ENCODE measurements at regions not wholly inside any gene's neighbourhood (a gene's known extent, or its start where the extent isn't known, plus 50 kb on each side); places are given as distances from the start of the nearest gene placed in this dataset.

- TF ChIP-seq CTCF (IDR thresholded peaks at IDR 0.05; ENCODE audit: low read depth, low read length): no peak
- Histone ChIP-seq H3K36me3 (no peaks in the 10 kb centered on the region), H3K4me3 (no peak overlapping the region), H3K9me3 (ENCODE audit: low read depth) (no peaks in the 10 kb centered on the region), H3K27ac (no peak overlapping the region), H3K27me3 (no peaks in the 10 kb centered on the region), H3K4me1 (ENCODE audit: low read depth) (no peaks in the 10 kb centered on the region)
- DNase-seq (ENCODE audit: low read depth in 1 of 2, low spot score in 1 of 2): no peak
Observed at GRCh38 chr20:21967481-21967880, 262.0 kb downstream of the PAX1 start.

- Histone ChIP-seq H3K9me3 (ENCODE audit: low read depth) (no peaks in the 10 kb centered on the region), H3K4me3 (no peak overlapping the region), H3K36me3 (no peaks in the 10 kb centered on the region), H3K4me1 (ENCODE audit: low read depth) (no peaks in the 10 kb centered on the region), H3K27ac (no peak overlapping the region), H3K27me3 (no peaks in the 10 kb centered on the region)
- no peak for DNase-seq (ENCODE audit: low read depth in 1 of 2, low spot score in 1 of 2)
- TF ChIP-seq CTCF (IDR thresholded peaks at IDR 0.05; ENCODE audit: low read depth, low read length): no peak
Observed at GRCh38 chr20:21956591-21956990, 251.1 kb downstream of the PAX1 start.

GRCh38 chr20:21947406-21947805, 241.9 kb downstream of the PAX1 start:
- no peak for TF ChIP-seq CTCF (IDR thresholded peaks at IDR 0.05; ENCODE audit: low read depth, low read length)
- Histone ChIP-seq H3K4me3 (no peak overlapping the region), H3K27ac (no peak overlapping the region), H3K36me3 (no peaks in the 10 kb centered on the region), H3K4me1 (ENCODE audit: low read depth) (no peaks in the 10 kb centered on the region), H3K27me3 (no peaks in the 10 kb centered on the region), H3K9me3 (ENCODE audit: low read depth) (no peaks in the 10 kb centered on the region)
- DNase-seq (ENCODE audit: low read depth in 1 of 2, low spot score in 1 of 2): no peak

- Histone ChIP-seq H3K4me1 (ENCODE audit: low read depth) (no peaks in the 10 kb centered on the region), H3K36me3 (no peaks in the 10 kb centered on the region), H3K4me3 (no peak overlapping the region), H3K27ac (no peak overlapping the region), H3K9me3 (ENCODE audit: low read depth) (no peaks in the 10 kb centered on the region), H3K27me3 (no peaks in the 10 kb centered on the region)
- DNase-seq (ENCODE audit: low read depth in 1 of 2, low spot score in 1 of 2): no peak
- TF ChIP-seq CTCF (IDR thresholded peaks at IDR 0.05; ENCODE audit: low read depth, low read length): no peak
Observed at GRCh38 chr20:21944227-21944626, 238.8 kb downstream of the PAX1 start.

- TF ChIP-seq CTCF (IDR thresholded peaks at IDR 0.05; ENCODE audit: low read depth, low read length): no peak
- H3K4me3 ChIP-seq: no peak overlapping the region
- DNase-seq (ENCODE audit: low read depth in 1 of 2, low spot score in 1 of 2): no peak
- no peaks in the 10 kb centered on the region for H3K9me3 ChIP-seq (ENCODE audit: low read depth)
- H3K27me3 ChIP-seq: no peaks in the 10 kb centered on the region
- H3K36me3 ChIP-seq: no peaks in the 10 kb centered on the region
- H3K4me1 ChIP-seq (ENCODE audit: low read depth): no peaks in the 10 kb centered on the region
- H3K27ac ChIP-seq: no peak overlapping the region
Observed at GRCh38 chr20:21941941-21942805, 236.7 kb downstream of the PAX1 start.
